ENCODE measurements at regions not wholly inside any gene's neighbourhood (a gene's known extent, or its start where the extent isn't known, plus 50 kb on each side); places are given as distances from the start of the nearest gene placed in this dataset.

GRCh38 chr12:91901381-91902074, 244.1 kb downstream of the BTG1 start:
- TF ChIP-seq CTCF (IDR thresholded peaks at IDR 0.05) = no peak
- TF ChIP-seq POLR2A (IDR thresholded peaks at IDR 0.05) = no peak
- TF ChIP-seq POLR2AphosphoS5 (IDR thresholded peaks at IDR 0.05) = no peak
- intact Hi-C loops (cut with DNase I) = no loop called here
- no peaks in the 10 kb centered on the region for H3K9me3 ChIP-seq
- H3K4me3 ChIP-seq = no peak overlapping the region
- DNase-seq (ENCODE audit: low spot score) = no peak
- H3K27ac ChIP-seq = no peak overlapping the region
- H3K36me3 ChIP-seq = no peaks in the 10 kb centered on the region
- WGBS = 93% methylated on average over 3 of the region's 3 CpGs
- H3K27me3 ChIP-seq (replicated peaks; ENCODE audit: insufficient read depth) = no peaks in the 10 kb centered on the region
- H3K4me1 ChIP-seq (replicated peaks) = no peaks in the 10 kb centered on the region

GRCh38 chr12:91900971-91901370, 244.7 kb downstream of the BTG1 start:
- no peak for DNase-seq (ENCODE audit: low spot score)
- H3K9me3 ChIP-seq = no peaks in the 10 kb centered on the region
- no peak overlapping the region for H3K27ac ChIP-seq
- no peak overlapping the region for H3K4me3 ChIP-seq
- intact Hi-C loops (cut with DNase I) = no loop called here
- H3K4me1 ChIP-seq (replicated peaks) = no peaks in the 10 kb centered on the region
- H3K36me3 ChIP-seq = no peaks in the 10 kb centered on the region
- TF ChIP-seq POLR2A (IDR thresholded peaks at IDR 0.05) (no peak), POLR2AphosphoS5 (IDR thresholded peaks at IDR 0.05) (no peak), CTCF (IDR thresholded peaks at IDR 0.05) (no peak)
- H3K27me3 ChIP-seq (replicated peaks; ENCODE audit: insufficient read depth) = no peaks in the 10 kb centered on the region

GRCh38 chr12:91899056-91899455, 246.6 kb downstream of the BTG1 start:
- intact Hi-C loops (cut with DNase I) = no loop called here
- WGBS = 50% methylated on average over 1 of the region's 1 CpG
- no peak for TF ChIP-seq CTCF (IDR thresholded peaks at IDR 0.05)
- no peak for TF ChIP-seq POLR2AphosphoS5 (IDR thresholded peaks at IDR 0.05)
- no peak for TF ChIP-seq POLR2A (IDR thresholded peaks at IDR 0.05)
- no peak for DNase-seq (ENCODE audit: low spot score)
- Histone ChIP-seq H3K36me3 (no peaks in the 10 kb centered on the region), H3K9me3 (no peaks in the 10 kb centered on the region), H3K27me3 (replicated peaks; ENCODE audit: insufficient read depth) (no peaks in the 10 kb centered on the region), H3K4me3 (no peak overlapping the region), H3K4me1 (replicated peaks) (no peaks in the 10 kb centered on the region), H3K27ac (no peak overlapping the region)

- H3K9me3 ChIP-seq = no peaks in the 10 kb centered on the region
Measured at GRCh38 chr12:91897025-91897515, 248.6 kb downstream of the BTG1 start.

More at GRCh38 chr12:91897025-91897515, 248.6 kb downstream of the BTG1 start:
- no peak for DNase-seq (ENCODE audit: low spot score)
- no peak overlapping the region for H3K4me3 ChIP-seq
- no peaks in the 10 kb centered on the region for H3K36me3 ChIP-seq
- H3K27ac ChIP-seq = no peak overlapping the region
- H3K4me1 ChIP-seq (replicated peaks) = no peaks in the 10 kb centered on the region
- intact Hi-C loops (cut with DNase I) = no loop called here
- TF ChIP-seq POLR2AphosphoS5 (IDR thresholded peaks at IDR 0.05) = no peak
- no peak for TF ChIP-seq CTCF (IDR thresholded peaks at IDR 0.05)
- TF ChIP-seq POLR2A (IDR thresholded peaks at IDR 0.05) = no peak
- WGBS = 90% methylated on average over 5 of the region's 5 CpGs
- no peaks in the 10 kb centered on the region for H3K27me3 ChIP-seq (replicated peaks; ENCODE audit: insufficient read depth)
